ENCODE measurements at regions not wholly inside any gene's neighbourhood (a gene's known extent, or its start where the extent isn't known, plus 50 kb on each side); places are given as distances from the start of the nearest gene placed in this dataset.

DNA sequence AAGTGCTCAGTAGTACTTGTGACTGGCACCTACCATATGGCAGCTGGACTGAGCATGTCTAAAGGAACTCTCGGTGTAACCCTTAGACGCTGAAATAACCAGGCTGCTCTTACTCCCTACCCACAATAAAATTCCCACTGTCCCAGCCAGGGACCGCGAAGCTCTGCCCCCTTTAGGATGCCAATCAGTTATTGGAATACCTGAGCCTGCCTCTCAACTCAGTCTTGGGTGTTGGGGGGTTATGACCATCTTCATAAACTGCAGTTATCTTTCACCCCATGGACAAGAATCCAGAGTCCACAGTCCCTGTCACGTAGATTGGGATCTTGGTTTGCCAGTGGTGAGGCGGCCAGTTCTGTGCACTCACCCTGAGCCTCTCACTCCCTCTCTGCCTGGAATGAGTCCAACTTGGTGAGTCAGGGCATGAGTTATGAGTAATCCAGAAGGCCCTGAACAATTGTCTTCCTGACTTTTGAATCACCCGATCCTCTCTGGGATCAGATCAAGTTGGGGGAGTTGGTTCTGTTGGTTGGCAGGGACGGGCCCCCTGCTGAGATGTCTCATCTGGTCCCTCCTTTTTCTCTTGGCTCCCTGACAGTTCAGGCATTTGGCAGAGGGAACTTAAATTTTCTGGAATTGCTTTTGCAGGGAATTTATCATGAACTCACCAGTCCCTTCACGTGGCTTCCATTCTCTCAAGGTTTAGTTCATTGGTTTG is 120.1 kb upstream of the UBE2E1 start:
- TF ChIP-seq, protein P1, sequence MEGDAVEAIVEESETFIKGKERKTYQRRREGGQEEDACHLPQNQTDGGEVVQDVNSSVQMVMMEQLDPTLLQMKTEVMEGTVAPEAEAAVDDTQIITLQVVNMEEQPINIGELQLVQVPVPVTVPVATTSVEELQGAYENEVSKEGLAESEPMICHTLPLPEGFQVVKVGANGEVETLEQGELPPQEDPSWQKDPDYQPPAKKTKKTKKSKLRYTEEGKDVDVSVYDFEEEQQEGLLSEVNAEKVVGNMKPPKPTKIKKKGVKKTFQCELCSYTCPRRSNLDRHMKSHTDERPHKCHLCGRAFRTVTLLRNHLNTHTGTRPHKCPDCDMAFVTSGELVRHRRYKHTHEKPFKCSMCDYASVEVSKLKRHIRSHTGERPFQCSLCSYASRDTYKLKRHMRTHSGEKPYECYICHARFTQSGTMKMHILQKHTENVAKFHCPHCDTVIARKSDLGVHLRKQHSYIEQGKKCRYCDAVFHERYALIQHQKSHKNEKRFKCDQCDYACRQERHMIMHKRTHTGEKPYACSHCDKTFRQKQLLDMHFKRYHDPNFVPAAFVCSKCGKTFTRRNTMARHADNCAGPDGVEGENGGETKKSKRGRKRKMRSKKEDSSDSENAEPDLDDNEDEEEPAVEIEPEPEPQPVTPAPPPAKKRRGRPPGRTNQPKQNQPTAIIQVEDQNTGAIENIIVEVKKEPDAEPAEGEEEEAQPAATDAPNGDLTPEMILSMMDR (IDR thresholded peaks at IDR 0.05; ENCODE audit: borderline replicate concordance, extremely low read depth, low read length, poor library complexity, severe bottlenecking): no peak
- TF ChIP-seq EZH2 (IDR thresholded peaks at IDR 0.05; ENCODE audit: borderline replicate concordance, low read depth, low read length, severe bottlenecking): no peak
